CD4-positive, alpha-beta T cell treated with Interleukin-12 subunit alpha and Interleukin-12 subunit beta, for 1 hour (primary cell): ENCODE measurements at regions not wholly inside any gene's neighbourhood (a gene's known extent, or its start where the extent isn't known, plus 50 kb on each side); places are given as distances from the start of the nearest gene placed in this dataset.
"Not testable (repeated sequence)": the region's sequence is repeated elsewhere in the genome, so short reads cannot be mapped to it uniquely, and the experiment has no call there.

Source experiments
- DNase-seq: peaks from one replicate; pipeline ENCODE4 v3.0.0-alpha.2; 2020

DNA sequence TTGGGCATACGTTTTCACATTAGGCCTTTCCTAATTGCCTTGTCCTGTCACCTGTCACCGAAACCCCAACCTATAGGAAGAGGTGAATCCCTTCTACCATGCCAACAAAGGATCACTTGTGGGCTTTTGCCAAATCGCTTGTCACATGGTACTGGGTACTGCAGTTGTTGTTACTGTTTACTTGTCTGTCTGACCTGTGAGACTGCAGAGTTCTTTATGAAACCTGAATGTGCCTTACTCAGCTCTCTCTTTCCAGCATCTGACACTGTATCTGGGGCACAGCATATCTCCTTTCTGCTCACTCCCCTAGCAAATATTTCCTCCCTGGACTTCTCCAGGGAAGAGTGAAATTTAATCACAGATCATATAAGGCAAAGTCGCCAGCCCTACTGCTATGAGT is 1272.4 kb downstream of the CDH8 start:
- DNase-seq: no peak

DNA sequence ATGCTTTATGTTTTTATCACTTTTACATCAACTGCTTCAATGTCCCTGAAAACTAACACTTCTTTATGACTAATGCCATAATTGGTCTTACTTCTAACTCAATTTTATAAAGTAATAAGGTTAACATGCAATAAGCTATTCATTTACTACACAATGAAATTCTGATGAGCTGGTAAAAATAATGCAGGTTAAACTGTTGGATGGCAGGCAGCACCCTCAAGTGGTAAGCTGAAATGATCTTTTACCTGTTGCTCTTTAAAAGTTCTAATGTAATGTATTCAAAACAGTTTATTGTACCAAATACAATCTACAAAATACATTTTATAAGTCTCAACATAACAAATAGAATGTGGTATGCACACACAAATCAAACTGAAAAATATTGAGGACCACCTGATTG is 1280.3 kb downstream of the CDH8 start:
- DNase-seq: no peak

DNA sequence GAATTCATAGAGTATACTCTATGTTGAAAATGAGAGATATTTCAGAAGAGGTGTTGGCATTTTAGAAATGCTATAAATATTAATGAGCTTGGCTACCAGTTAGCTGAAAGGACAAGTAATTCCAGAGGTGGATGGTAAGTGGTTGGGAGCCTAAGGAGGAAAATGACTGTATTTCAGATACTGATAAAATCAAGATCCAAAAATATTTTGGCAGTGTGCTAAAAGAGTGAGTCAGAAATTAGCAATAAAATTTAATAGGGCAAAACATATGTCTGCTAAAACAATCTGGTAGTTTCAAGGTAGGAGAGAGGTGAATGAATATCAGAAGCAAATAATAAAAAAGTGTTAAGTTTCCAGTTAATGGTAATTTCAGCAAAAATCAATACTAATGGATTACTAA is 1287.9 kb downstream of the CDH8 start:
- DNase-seq: no peak

DNA sequence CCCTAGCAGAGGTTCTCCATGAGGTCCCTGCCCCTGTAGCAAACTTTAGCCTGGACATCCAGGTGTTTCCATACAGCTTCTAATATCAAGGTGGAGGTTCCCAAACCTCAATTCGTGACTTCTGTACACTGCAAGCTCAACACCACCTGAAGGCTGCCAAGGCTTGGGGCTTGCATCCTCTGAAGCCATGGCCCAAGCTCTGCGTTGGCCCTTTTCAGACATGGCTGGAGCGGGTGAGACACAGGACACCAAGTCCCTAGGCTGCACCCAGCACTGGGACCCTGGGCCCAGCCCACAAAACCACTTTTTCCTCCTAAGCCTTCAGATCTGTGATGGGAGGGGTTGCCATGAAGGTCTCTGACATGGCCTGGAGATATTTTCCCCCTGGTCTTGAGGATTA is 1292.0 kb downstream of the CDH8 start:
- DNase-seq: no peak

DNA sequence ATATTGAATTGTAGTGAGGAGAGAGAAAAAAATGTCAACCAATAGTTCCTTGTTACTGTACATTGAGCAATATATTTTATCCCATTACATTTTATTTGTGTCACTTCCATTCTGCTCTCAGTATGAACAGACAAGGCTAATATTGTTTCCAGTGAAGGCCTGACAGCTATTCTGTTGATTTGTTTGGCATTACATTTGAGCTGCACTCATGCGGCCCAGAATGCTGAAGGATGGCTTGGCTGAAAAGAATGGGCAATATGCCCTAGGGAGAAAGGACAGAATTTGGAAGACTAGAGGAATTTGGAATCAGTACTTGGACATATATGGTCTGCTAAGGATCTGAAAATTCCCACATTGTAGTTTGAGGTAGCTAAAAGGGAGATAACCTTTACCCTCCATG is 1294.4 kb downstream of the CDH8 start:
- no peak for DNase-seq

DNA sequence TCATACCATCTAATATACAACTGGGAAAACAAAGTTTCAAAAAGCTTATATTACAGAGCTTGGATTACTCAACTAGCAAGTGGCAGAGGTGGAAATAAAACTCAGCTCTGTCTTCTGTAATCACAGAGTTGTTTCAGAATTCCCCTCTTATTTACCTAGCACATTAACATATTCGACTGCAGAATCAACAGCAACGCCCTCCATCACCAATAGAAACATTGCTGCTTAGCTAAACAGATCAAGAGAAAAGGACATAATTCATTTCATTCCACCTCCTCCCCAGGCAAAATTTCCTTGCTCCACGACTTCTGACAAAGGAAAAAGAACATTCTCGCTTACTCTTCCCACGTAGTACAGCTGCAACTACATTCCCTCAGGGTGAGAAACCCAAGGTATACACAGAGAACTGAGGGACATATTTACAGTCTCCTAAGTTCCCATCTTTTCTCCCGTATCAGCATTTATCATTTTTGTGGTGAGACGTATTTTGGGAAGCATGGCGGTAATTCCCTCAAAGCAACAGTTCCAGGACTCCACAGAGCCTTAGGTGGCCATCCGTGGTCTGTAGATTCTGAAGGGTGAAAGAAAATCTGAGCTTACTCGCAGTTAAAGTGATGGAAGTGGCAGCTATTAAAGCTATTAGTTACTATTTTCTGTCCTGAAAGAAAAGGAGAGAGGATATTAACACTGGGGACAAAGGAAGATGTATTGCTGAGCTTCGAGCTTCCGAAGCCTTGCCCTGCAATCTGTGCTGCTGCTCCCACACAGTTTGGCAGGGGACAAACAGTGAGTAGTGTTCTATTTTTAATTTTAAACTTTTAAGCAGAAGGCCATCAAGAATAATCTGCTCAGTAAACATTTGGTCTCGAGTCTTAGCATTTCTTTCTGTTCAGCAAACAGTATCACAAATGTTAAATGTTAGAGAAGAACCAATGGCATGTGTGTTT is 1296.2 kb downstream of the CDH8 start:
- DNase-seq: no peak

DNA sequence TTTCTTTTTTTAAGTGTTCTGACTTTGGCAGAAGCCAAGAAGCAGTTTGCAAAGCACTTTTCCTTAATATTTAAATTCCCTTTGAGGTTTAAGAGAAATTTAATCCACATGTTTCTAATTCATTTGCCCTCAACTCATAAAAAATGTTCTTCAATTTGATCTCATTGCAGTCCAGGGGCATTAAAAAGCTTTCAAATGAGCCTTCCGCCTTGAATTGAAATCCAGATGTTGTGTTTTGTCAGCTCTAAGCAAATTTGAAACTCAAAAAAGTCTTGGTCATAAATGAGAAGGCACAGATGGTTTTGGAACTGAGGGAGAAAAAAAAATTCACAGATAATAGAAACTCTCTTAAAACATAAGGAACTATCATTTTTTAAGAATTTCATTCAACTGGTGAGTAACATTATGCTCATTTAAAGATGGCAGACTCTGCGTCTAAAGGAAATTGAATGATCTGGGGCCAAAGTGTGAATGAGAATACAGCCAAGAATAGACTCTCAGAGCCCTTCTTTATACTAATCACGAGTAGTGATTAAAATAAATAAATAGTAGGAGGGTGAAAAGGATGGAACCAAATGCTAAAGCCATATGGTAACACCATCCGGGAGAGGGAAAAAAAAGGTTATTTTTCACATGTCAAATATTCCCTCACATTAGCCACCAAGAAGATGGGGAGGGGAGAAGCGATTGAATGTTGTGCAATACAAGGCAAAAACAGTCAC is 1304.7 kb downstream of the CDH8 start:
- DNase-seq: no peak

DNA sequence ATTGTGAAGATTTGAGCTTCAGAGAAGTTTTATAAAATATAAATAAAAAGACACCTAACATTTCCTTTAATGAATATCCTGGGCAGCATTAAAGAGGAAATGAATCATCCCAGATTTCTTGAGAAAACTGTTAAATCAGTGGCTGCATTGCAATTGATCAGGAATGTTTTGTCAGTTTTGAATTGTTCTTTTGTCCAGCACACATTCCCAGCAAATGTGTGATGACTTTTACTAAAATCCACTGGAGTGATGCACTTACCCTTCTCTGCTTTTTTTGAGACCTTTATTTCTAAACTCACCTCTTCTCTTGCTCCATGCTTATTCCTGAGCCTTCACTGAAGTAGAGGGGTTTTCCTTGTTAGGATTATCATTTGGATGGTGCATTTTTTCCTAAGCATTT is 1307.2 kb downstream of the CDH8 start:
- no peak for DNase-seq

DNA sequence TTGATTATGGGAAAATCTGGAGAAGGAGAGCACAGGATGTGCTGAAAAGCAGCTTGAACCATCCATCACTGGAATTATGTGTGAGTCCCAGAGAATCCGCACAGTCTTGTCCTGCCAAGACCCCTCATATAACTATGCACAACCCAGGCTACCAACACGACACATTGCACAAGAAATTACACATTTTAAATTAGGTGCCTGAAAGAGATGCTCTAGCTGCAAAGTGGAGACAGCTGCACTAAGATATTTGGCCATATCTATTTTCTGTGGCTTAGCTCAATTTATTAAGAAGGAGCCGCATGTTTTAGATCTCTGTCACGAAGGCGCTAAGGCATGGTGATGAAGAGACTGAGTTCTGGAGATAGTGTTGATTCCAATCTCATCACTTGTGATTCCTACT is 1308.4 kb downstream of the CDH8 start:
- DNase-seq: no peak

DNA sequence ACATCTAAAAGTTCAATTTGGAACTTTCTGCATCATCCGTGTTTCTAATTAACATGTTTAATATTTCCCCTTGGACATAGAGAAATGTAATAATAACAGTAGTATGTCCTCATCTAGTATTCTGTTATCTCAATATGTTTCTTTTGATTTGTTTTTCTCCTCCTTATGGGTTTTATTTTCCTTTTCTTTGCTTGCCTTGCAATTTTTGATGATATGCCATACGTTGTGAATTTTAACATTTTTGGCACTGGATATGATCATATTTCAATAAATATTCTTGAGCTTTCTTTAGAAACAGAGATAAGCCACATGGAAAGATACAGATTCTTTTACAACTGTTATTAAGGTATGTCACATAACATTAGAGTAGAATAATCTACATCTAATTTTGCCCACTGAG is 1316.2 kb downstream of the CDH8 start:
- no peak for DNase-seq

DNA sequence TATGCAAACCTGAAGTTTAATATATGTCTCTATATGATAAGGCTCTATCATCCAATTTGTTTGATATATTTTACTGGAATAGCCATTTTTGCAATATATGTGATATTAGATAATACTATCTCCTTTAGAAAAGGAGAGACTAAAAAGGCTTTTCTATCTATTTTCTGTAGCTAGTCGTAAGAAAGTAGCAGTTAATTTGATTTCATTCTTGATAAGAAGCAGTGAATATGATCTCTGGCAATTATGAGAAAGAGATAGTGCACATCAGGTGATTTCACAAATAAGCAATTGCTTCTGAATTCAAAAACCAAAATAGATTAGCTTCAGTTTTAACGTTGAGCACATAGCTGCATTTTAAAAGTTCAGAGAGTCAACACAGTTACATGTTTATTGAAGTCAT is 1318.4 kb downstream of the CDH8 start:
- DNase-seq: no peak

DNA sequence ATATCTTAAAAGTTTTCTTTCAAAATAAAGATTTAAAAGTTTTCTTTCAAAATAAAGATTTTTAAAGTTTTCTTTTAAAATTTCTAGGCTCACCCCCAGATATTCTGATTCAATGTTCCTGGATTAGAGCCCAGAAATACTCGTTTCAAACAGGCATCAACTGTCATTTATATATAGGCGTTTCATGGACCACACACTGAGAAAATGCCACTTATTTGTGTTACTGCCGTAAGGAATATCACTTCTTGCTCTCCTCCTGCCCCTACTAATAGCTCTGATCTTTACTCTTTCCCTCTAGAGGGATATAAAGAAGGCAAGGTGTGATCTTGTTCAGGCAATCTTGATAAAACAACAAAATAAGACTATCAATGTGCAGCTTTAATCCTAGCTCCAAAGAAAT is 1324.1 kb downstream of the CDH8 start:
- no peak for DNase-seq

DNA sequence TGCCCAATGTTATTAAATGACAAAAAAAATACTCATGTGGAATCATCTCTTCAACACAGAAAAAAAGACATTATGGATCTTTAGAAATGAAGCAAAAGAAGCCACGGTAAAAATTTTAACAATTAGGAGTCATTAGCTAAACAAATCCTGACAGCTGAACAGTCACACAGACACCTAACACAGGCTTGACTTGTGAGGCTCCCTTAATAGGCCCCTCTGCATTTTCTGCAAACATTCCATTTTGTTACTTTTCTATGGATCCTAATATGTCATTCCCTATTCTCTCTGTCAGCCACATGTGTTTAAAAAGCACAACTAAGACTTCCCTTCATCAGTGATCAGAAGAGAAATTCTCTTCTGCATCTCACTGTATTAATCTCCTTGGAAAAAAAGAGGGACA is 1331.5 kb downstream of the CDH8 start:
- no peak for DNase-seq

DNA sequence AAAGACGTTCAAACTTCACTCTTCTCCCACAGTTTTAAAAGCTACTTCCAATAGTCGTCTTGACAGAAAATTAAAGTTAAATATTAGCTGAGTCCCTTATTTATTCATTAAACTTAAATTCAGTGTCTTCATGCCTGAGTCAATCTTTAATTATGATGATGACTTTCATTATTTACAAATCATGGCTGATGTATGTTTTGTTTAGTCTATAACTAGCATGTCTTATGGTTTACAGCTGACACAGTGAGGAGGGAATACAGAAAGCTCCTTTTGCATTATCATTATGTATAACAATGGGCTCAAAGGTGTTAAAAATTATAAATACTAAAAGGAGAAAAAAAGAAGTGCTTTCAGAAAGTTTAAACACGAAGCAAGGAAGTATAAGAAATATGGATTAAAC is 1333.1 kb downstream of the CDH8 start:
- DNase-seq: no peak

DNA sequence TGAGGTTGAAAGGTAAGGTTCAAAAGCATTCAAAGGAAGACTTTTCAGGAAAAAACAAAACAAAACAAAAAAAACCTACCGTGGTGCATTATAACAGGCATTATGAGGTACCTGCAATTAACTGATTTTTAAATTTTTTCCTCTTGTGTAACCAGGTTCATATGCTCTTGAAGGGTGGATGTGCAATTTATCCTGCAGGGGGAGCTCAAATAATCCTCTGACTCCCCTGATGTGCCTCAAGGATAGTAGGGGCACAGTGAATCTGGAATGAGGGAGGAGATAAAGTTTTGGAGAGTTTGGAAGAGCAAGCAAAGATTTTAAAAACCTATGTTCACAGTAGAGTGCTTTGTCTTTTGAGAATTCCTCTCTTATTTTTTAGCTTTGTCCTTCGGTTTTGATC is 1349.4 kb downstream of the CDH8 start:
- no peak for DNase-seq

DNA sequence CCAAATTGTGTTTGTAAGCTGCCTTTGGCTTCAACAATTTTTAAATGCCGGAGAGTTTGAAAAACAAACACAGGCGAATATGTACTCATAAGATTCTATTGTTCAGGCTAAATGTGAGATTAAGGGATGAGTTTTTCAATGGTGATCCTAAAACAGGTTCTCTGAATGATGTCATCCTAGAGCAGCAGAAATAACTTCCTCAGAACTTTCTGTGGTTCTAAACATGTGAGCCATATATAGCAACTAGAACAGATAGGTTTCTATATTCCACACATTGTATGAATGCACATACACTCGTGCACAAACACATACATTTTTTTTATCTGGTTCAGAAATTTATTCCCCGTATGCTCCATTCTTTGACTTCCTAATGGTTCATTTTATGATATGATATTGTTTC is 1352.2 kb downstream of the CDH8 start:
- DNase-seq: no peak

DNA sequence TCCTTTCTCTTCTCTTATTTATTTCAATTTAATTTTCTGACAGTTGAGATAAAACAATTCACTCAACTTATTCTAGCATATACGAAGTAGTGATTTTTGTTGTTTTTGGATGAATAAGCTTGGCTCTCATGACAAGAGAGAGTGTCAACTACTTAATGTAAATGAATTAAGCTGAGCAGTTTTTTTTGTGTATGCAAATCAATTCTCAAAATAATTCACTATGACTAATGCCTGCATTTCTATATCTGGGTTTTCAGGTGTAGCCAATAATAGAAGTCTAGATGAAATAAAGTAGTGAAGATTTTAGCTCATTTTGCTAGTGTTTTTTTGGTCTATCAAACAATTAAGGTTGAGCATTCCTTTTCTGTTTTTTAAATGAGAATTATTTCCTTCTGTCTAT is 1354.0 kb downstream of the CDH8 start:
- no peak for DNase-seq

DNA sequence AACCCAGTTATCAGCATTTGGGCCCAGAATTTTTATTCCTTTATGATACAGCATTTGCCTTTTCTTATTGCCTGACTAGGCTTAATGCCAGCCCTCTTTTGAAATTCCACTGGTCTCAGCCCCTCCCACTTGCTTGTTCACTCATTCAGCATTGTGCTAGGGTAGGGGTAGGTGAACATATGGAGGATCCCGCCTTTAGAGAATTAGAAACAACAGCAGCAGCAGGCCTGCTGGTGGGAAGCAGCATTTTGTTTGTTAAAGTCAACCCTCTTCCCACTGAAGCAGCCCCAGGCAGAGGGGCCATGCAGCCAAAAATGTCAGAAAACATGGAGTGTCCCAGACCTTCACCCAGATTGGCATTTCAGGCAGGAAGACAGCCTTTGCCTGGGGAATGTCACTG is 1355.2 kb downstream of the CDH8 start:
- DNase-seq: no peak

DNA sequence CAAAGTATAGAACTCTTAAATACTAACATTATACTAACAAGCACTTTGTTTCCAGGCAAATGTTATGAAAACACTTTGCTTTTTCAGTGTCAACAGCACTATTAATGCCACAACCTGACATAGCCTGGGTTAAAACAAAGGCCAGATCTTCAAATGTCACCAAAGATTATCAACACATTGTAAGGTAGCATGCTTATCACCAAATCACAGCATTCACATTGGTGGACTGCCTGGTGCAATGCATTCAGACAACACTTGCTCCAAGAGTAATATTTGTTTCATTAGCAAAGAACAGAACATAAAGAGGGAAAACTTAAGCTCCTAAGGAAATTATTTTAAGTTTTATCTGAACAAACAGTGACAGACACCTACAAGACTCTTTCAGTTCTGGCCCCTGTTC is 1361.2 kb downstream of the CDH8 start:
- DNase-seq: no peak

DNA sequence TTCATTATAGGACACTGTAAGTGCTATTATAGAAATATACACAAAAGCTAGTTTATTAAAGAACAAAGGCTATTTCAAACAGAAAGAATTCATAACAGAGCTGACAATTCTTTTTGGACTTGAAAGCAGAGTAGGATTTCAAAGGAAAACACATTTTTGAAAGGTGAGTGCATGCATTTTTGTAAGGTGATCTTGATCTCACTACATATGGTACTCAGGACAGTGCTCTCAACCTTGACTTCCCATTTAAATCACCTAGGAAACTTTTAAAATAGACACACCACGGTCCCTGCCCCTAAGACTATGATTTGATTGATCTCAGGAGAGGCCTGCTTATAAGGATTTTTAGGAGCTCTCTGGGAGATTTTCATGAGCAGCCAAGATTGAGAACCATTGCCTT is 1362.0 kb downstream of the CDH8 start:
- DNase-seq: no peak

DNA sequence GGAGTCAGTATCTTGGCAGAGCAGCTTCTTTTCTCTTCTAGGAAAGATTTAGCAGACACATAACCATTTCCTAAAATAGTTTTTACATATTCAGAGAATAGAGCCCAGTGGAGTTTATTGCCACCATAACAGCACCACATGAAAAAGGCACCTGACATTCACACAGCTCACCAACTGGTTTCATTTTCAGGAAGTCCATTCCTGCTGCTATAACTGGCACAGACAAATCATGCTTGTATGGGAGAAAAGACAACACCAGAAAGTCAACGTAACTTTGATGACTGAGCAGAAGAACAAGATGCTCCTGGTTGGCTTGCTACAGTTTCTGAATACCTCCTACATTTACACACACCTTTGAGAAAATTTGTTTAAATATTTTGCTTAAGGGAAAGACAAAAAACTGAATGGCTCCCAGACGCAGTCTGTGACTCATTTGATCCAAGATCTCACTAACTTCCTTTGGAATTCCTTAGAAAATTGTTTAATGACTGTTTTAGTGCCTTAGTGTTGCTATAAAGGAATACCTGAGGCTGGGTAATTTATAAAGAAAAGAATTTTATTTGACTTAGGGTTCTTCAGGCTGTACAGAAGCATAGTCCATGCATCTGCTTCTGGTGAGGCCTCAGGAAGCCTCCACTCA is 1380.6 kb downstream of the CDH8 start:
- no peak for DNase-seq

DNA sequence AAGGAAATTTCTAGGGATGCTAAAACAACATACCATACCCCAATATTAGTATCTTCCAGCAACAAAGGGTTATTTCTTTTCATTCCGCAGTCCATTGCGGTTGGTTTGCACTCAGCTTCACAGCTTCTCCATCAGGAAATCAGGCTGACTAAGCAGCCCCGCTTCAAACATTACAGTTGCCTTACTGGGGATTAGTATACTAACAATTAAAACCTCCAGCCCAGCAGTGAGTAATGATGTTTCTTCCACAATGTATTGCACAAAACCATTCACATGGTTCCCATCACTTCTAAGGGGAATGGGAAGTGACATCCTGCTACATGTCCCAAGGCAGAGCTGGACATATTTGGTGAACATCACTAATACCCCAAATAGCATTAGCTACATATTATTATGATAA is 1384.9 kb downstream of the CDH8 start:
- no peak for DNase-seq

DNA sequence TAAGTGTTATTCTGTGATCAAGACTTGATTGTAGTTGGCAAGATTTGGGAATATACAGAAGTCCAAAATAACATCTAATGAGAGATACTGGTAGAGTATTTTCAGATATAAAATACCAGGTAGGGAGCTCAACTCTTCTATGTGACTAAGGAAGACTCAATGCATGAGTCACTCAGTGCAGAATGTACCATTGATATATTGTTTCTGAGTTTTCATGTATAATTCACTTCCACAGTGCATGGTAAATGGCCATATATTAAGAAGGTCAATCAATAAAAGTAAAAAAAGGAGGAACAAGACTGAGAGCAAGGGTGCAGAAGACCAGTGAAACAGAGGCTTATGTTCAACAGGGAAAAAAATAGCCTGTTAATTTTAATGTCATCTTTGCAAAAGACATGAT is 1387.9 kb downstream of the CDH8 start:
- DNase-seq: no peak

DNA sequence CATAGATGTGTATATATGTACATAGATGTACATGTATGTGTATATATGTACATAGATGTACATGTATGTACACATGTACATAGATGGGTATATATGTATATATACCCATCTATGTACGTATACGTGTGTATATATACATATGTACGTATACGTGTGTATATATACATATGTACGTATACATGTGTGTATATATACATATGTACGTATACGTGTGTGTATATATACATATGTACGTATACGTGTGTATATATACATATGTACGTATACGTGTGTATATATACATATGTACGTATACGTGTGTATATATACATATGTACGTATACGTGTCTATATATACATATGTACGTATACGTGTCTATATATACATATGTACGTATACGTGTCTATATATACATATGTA is 1388.8 kb downstream of the CDH8 start:
- DNase-seq: not testable (repeated sequence)
